Right lobe of liver (tissue), 6 donors: ENCODE measurements at regions not wholly inside any gene's neighbourhood (a gene's known extent, or its start where the extent isn't known, plus 50 kb on each side); places are given as distances from the start of the nearest gene placed in this dataset.
"Not testable (repeated sequence)": the region's sequence is repeated elsewhere in the genome, so short reads cannot be mapped to it uniquely, and the experiment has no call there.

Experiments
- ATAC-seq, 4 donors: fragments of 200-7000 bp; cut with Tn5 transposase; one replicate each; pipeline ENCODE4 v1.9.1; 2020; ENCODE audit warnings: mild to moderate bottlenecking in 4 of 4, moderate library complexity in 4 of 4
- DNase-seq, 3 donors: peaks; one replicate each; pipeline ENCODE4 v3.0.0-alpha.2; 2020
- H3K27ac ChIP-seq, 3 donors: fragments of 200-600 bp; one replicate each; pipeline ENCODE4 v1.8.0; 2022
- H3K27me3 ChIP-seq, 2 donors: fragments of 200-600 bp; one replicate each; pipeline ENCODE4 v1.8.0; 2022
- H3K36me3 ChIP-seq, 4 donors: fragments of 200-600 bp; sonication (generic) in 1 of 4; one replicate each; pipeline versions ENCODE4 v1.5.1 to v1.8.0; 2017 to 2022; ENCODE audit warnings: control low read depth in 1 of 4
- H3K4me1 ChIP-seq, 4 donors: fragments of 200-600 bp; sonication (generic) in 1 of 4; one replicate each; pipeline versions ENCODE4 v1.5.1 to v1.8.0; 2017 to 2022; ENCODE audit warnings: control low read depth in 1 of 4
- H3K4me3 ChIP-seq, 3 donors: fragments of 200-600 bp; one replicate each; pipeline ENCODE4 v1.8.0; 2022
- H3K9me3 ChIP-seq, 4 donors: fragments of 200-600 bp; sonication (generic) in 1 of 4; one replicate each; pipeline versions ENCODE4 v1.5.1 to v1.8.0; 2017 to 2022; ENCODE audit warnings: control low read depth in 1 of 4
- POLR2A ChIP-seq: fragments of 450-650 bp; IDR thresholded peaks from one replicate; pipeline ENCODE4 v1.6.1; 2017; ENCODE audit warnings: antibody characterized with exemption, mild to moderate bottlenecking
- WGBS: methylation state at CpG from one replicate; pipeline ENCODE4 v1.1.6; 2018; ENCODE audit warnings: low coverage, low lambda C conversion rate; ENCODE audit not compliant: insufficient coverage; ENCODE audit errors: missing lambda C conversion rate; 5-methylcytosine and 5-hydroxymethylcytosine counted together
- intact Hi-C, 2 donors: fragments of 100-400 bp; cut with DNase I; formaldehyde crosslinking; loops; one replicate each; pipeline versions ENCODE4 v1.11.2 to v1.14.1; 2022
- TF ChIP-seq, protein P1 (sequence below), 4 donors: fragments of 200-600 bp in 3 of 4; fragments of 450-650 bp in 1 of 4; IDR thresholded peaks; one replicate each; pipeline versions ENCODE4 v1.5.1 to v1.8.0; 2016 to 2022; ENCODE audit warnings: antibody characterized with exemption in 4 of 4, mild to moderate bottlenecking in 2 of 4
- donor health status: DM: no; HTN: yes; CAD: no.
- donor health status: DM: no; HTN: no; CAD: no.
- donor health status: DM: no; HTN: no; CAD: no.
- donor health status: DM: no; HTN: yes; CAD: no.
- donor health status: DM: no; HTN: yes; CAD: no.

DNA sequence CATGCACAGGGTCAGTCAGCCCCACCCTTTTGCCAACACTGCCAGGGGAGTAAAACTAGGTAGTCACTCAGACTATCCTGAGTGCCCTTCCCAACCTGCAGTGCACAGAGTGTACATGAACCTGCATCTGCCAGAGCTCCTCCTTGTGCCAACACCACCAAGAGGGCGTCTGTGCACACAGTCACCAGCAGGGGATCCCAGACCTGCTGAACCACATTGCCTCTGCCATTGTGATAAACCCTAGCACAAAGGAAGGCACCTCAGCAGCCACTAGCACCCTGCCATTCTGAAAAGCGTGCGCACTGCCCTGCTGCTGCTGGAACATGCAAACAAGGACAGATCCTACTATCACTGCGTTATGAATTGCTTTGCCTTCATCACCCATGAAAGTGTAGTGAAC is 247.8 kb upstream of the POU3F4 start:
- peak in 1 of 4 donors; percentile 36 for ATAC-seq
- Histone ChIP-seq H3K4me1 (no peaks in the 10 kb centered on the region), H3K4me3 (no peak overlapping the region), H3K9me3 (no peaks in the 10 kb centered on the region), H3K27ac (no peak overlapping the region), H3K27me3 (peaks cover 0 to 8% of the 10 kb centered on the region in 2 donors), H3K36me3 (no peaks in the 10 kb centered on the region)
- no peak for DNase-seq
- intact Hi-C loops = no loop called here
- 64% methylated on average over 3 of the region's 4 CpGs for WGBS
- TF ChIP-seq POLR2A = no peak
- TF ChIP-seq, protein P1, sequence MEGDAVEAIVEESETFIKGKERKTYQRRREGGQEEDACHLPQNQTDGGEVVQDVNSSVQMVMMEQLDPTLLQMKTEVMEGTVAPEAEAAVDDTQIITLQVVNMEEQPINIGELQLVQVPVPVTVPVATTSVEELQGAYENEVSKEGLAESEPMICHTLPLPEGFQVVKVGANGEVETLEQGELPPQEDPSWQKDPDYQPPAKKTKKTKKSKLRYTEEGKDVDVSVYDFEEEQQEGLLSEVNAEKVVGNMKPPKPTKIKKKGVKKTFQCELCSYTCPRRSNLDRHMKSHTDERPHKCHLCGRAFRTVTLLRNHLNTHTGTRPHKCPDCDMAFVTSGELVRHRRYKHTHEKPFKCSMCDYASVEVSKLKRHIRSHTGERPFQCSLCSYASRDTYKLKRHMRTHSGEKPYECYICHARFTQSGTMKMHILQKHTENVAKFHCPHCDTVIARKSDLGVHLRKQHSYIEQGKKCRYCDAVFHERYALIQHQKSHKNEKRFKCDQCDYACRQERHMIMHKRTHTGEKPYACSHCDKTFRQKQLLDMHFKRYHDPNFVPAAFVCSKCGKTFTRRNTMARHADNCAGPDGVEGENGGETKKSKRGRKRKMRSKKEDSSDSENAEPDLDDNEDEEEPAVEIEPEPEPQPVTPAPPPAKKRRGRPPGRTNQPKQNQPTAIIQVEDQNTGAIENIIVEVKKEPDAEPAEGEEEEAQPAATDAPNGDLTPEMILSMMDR (IDR thresholded peaks at IDR 0.05) = no peak

DNA sequence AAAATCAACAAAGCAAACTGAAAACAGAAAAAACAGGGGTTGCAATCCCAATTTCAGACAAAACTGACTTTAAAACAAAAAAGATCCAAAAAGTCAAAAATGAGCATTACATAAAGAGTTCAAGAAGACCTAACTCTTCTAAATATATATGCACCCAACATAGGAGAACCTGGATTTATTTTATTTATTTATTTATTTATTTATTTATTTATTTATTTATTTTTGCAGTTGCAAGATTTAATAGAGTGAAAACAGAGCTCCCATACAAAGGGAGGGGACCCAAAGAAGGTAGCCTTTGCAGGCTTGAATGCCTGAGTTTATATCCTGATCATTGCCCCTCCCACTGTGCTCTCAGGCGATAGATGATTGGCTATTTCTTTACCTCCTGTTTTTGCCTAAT is 245.9 kb upstream of the POU3F4 start:
- H3K27me3 ChIP-seq, H3K9me3 ChIP-seq, ATAC-seq, intact Hi-C loops, H3K36me3 ChIP-seq, H3K4me1 ChIP-seq, H3K4me3 ChIP-seq, DNase-seq, H3K27ac ChIP-seq: not testable (repeated sequence)
- WGBS = 71% methylated on average over 1 of the region's 1 CpG

DNA sequence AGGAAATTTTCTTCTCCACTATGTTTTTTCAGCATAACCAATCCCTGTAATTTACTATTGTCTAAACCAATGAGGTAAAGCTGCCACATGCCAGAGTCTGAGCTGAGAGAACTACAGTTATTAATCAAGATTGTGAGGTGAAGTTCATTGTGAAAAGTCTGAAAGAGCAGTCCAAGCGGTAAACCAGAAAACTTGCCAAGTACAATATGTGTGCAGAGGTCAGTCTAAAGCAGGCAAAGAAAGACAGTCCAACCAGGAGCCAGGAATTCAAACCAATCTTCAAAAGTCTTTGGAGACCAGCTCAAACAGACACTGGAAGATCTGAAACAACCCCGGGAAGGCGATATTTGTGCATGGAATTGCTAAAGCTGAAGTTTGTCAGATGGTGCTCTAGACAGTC is 229.1 kb upstream of the POU3F4 start:
- WGBS = 38% methylated on average over 3 of the region's 3 CpGs
- H3K27ac ChIP-seq = no peak overlapping the region
- TF ChIP-seq POLR2A = no peak
- TF ChIP-seq, protein P1 (IDR thresholded peaks at IDR 0.05) = no peak
- DNase-seq = no peak
- ATAC-seq = peak in 2 of 4 donors; percentile 44 to 58
- H3K36me3 ChIP-seq = no peaks in the 10 kb centered on the region
- H3K9me3 ChIP-seq = no peaks in the 10 kb centered on the region
- H3K4me3 ChIP-seq = no peak overlapping the region
- intact Hi-C loops = no loop called here
- H3K4me1 ChIP-seq = no peaks in the 10 kb centered on the region
- H3K27me3 ChIP-seq = no peaks in the 10 kb centered on the region

DNA sequence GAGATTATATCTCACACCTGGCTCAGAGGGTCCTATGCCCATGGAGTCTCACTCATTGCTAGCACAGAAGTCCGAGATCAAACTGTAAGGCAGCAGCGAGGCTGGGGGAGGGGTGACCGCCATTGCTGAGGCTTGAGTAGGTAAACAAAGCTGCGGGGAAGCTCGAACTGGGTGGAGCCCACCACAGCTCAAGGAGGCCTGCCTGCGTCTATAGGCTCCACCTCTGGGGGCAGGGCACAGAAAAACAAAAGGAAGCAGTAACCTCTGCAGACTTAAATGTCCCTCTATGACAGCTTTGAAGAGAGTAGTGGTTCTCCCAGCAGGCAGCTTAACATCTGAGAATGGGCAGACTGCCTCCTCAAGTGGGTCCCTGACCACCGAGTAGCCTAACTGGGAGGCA is 221.5 kb upstream of the POU3F4 start:
- H3K36me3 ChIP-seq, ATAC-seq, H3K27ac ChIP-seq, H3K9me3 ChIP-seq, H3K4me3 ChIP-seq, H3K4me1 ChIP-seq, H3K27me3 ChIP-seq, intact Hi-C loops, DNase-seq: not testable (repeated sequence)
- 50% methylated on average over 3 of the region's 7 CpGs for WGBS

DNA sequence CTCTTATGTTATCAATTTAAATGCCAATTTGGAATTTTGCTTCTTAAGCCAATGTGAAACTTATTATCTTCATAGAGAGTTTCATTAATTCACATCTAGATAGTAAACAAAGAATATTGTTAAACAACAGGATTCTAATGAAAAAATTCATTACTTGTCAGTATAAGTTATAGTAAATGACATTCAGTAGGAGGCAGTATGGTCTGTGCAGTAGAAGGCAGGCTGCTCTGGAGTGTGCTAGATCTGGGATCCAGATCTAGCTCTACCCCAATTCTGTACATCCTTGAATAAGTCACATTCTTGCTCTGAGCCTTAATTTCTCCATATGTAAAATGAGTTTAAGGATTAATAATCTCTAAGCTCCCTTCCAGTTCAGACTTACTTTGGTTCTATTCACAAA is 202.7 kb upstream of the POU3F4 start:
- Histone ChIP-seq H3K27me3 (no peaks in the 10 kb centered on the region), H3K36me3 (no peaks in the 10 kb centered on the region), H3K4me3 (no peak overlapping the region), H3K4me1 (no peaks in the 10 kb centered on the region), H3K27ac (no peak overlapping the region), H3K9me3 (no peaks in the 10 kb centered on the region)
- DNase-seq (no peak), ATAC-seq (peak in 2 of 4 donors; percentile 42 to 43)
- TF ChIP-seq POLR2A = no peak
- TF ChIP-seq, protein P1 (IDR thresholded peaks at IDR 0.05) = peak in 1 of 4 donors; percentile 25
- intact Hi-C loops = no loop called here

DNA sequence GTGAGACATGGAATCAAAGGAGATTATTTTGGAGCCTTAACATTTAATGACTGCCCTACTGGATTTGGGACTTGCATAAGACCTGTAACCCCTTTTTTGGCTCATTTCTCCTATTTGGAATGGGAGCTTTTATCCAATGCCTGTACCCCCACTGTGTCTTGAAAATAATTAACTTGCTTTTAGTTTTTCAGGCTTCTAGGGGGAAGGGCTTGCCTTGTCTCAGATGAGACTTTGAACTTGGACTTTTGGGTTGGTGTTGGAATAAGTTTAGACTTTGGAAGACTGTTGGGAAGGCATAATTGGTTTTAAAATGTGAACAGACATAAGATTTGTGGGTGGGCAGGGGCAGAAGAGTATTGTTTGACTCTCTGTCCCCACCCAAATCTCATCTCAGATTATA is 189.1 kb upstream of the POU3F4 start:
- peak in 3 of 4 donors; percentile 56 to 87 (median 85) for ATAC-seq
- intact Hi-C loops = no loop called here
- no peaks in the 10 kb centered on the region for H3K9me3 ChIP-seq
- no peaks in the 10 kb centered on the region for H3K27me3 ChIP-seq
- H3K4me3 ChIP-seq = no peak overlapping the region
- no peak for DNase-seq
- H3K36me3 ChIP-seq = no peaks in the 10 kb centered on the region
- TF ChIP-seq, protein P1 (IDR thresholded peaks at IDR 0.05) = no peak
- TF ChIP-seq POLR2A = no peak
- H3K27ac ChIP-seq = peak overlapping the region in 1 of 3 donors; percentile 47
- no peaks in the 10 kb centered on the region for H3K4me1 ChIP-seq
